ENCODE measurements at regions not wholly inside any gene's neighbourhood (a gene's known extent, or its start where the extent isn't known, plus 50 kb on each side); places are given as distances from the start of the nearest gene placed in this dataset.
A peak's percentile ranks its signal among the peaks of the same experiment; 100 is the strongest.

- TF ChIP-seq SRF (CRISPR knock-in tag; IDR thresholded peaks at IDR 0.05), result no peak
- no peak for TF ChIP-seq ZNF696 (CRISPR knock-in tag; conservative IDR thresholded peaks at IDR 0.05)
- no peak for TF ChIP-seq CUX1 (CRISPR knock-in tag; IDR thresholded peaks at IDR 0.05)
- no peak for TF ChIP-seq RBM22 (IDR thresholded peaks at IDR 0.05; ENCODE audit: low read depth, low read length, poor library complexity, severe bottlenecking)
- no peak for TF ChIP-seq ZNF512 (tag; IDR thresholded peaks at IDR 0.05)
- no peak; the same call in none of the 2 replicates for TF ChIP-seq SMARCE1 (IDR thresholded peaks at IDR 0.05)
- no peak for TF ChIP-seq SREBF2 (CRISPR knock-in tag; IDR thresholded peaks at IDR 0.05)
- no peak for TF ChIP-seq SAFB (IDR thresholded peaks at IDR 0.05; ENCODE audit: borderline replicate concordance, low read depth, low read length)
- TF ChIP-seq ARID1B (IDR thresholded peaks at IDR 0.05), result peak; percentile 81
- TF ChIP-seq MEF2D (tag; conservative IDR thresholded peaks at IDR 0.05; ENCODE audit: low read depth), result no peak
- no peak for TF ChIP-seq ZNF449 (CRISPR knock-in tag; IDR thresholded peaks at IDR 0.05)
- peak; percentile 59 for TF ChIP-seq JUND (IDR thresholded peaks at IDR 0.05; ENCODE audit: borderline replicate concordance, low read depth, low read length)
- no peak; the same call in 1 of the 3 replicates for TF ChIP-seq JUND (tag; IDR thresholded peaks at IDR 0.05; ENCODE audit: borderline replicate concordance, low read depth, low read length)
- TF ChIP-seq BRCA1 (IDR thresholded peaks at IDR 0.05), result no peak
- TF ChIP-seq BRCA1 (CRISPR knock-in tag; IDR thresholded peaks at IDR 0.05), result no peak
- TF ChIP-seq SAP30 (IDR thresholded peaks at IDR 0.05; ENCODE audit: borderline replicate concordance, insufficient read depth, low read depth, low read length, poor library complexity, severe bottlenecking), result peak; percentile 40
- TF ChIP-seq SUPT5H (IDR thresholded peaks at IDR 0.05), result no peak
- TF ChIP-seq TOE1 (IDR thresholded peaks at IDR 0.05; ENCODE audit: borderline replicate concordance), result peak; percentile 62; the same call in 1 of the 2 replicates
- TF ChIP-seq TOE1 (CRISPR knock-in tag; IDR thresholded peaks at IDR 0.05; ENCODE audit: borderline replicate concordance, low read depth), result no peak
- no peak for TF ChIP-seq BRF1 (IDR thresholded peaks at IDR 0.05; ENCODE audit: borderline replicate concordance, extremely low read depth, insufficient read length)
Measured at GRCh38 chr6:139533573-139534471, 159.4 kb upstream of the CITED2 start (continued).

Data from K562 (cell line).